ENCODE measurements at regions not wholly inside any gene's neighbourhood (a gene's known extent, or its start where the extent isn't known, plus 50 kb on each side); places are given as distances from the start of the nearest gene placed in this dataset.

DNA sequence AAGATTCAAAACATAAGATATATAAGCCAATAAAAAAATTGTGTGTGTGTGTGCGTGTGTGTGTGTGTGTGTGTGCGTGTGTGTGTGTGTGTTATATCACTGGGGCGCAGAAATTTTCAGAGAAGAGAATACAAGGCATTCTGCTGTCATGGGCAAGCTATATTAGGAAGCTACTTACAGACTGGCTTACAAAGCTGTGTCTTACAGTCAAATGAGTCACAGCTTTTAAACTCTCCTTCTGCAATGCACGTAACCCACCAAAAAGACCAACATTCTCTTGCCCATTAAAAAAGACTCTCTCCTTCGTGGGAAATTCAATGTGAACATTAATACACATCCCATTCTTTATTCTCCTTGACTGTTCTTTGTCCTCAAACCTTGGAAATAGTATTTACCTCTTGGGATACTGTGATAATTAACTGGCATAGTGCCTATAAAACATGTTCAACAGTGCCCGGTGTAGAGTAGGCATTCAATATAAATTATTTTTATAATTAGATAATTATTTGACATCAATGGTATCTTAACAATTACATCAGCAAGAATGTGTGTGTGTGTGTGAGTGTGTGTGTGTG is 860.4 kb upstream of the SOX9 start:
- H3K27ac ChIP-seq (ENCODE audit: low read length), result no peak overlapping the region
- no peaks in the 10 kb centered on the region for H3F3A ChIP-seq (ENCODE audit: low read length, unreplicated experiment)
- 0 out of 2 replicates have a peak, but pooled peaks cover 4% of the 10 kb centered on the region for H3K9me3 ChIP-seq (ENCODE audit: low read length)
- peak; percentile 45 for ATAC-seq
- H3K9me2 ChIP-seq (replicated peaks; ENCODE audit: low read length), result 0 out of 2 replicates have a peak, but pooled peaks cover 4% of the 10 kb centered on the region
- POLR2A ChIA-PET (ENCODE audit: unreplicated experiment), result interaction anchor here (0.7 kb wide), 1 partner anchor 153 kb away, joined by 5 read pairs; no protein-coding TSS in a partner anchor
- BruUV-seq (replicated peaks), result no TSS peak
- H3K4me3 ChIP-seq (ENCODE audit: low read length), result no peak overlapping the region
- H3K27me3 ChIP-seq (ENCODE audit: low read length), result no peaks in the 10 kb centered on the region
- DNase-seq, result peak; percentile 33
- H3K4me1 ChIP-seq (ENCODE audit: insufficient read depth, low read length), result no peaks in the 10 kb centered on the region
- no peak overlapping the region for H2AFZ ChIP-seq (ENCODE audit: low read length)
- no peaks in the 10 kb centered on the region for H4K20me1 ChIP-seq (ENCODE audit: low read length)
- no peaks in the 10 kb centered on the region for H3K36me3 ChIP-seq (ENCODE audit: low read depth, low read length)
- intact Hi-C loops (cut with micrococcal nuclease), result no loop called here
- no peaks in the 10 kb centered on the region for H3K79me2 ChIP-seq (ENCODE audit: low read length)
- TF ChIP-seq EZH2 (IDR thresholded peaks at IDR 0.05; ENCODE audit: low read length, unreplicated experiment) (no peak), EZH2phosphoT487 (IDR thresholded peaks at IDR 0.05; ENCODE audit: borderline replicate concordance, low read length) (no peak)
- TF ChIP-seq, protein P1, sequence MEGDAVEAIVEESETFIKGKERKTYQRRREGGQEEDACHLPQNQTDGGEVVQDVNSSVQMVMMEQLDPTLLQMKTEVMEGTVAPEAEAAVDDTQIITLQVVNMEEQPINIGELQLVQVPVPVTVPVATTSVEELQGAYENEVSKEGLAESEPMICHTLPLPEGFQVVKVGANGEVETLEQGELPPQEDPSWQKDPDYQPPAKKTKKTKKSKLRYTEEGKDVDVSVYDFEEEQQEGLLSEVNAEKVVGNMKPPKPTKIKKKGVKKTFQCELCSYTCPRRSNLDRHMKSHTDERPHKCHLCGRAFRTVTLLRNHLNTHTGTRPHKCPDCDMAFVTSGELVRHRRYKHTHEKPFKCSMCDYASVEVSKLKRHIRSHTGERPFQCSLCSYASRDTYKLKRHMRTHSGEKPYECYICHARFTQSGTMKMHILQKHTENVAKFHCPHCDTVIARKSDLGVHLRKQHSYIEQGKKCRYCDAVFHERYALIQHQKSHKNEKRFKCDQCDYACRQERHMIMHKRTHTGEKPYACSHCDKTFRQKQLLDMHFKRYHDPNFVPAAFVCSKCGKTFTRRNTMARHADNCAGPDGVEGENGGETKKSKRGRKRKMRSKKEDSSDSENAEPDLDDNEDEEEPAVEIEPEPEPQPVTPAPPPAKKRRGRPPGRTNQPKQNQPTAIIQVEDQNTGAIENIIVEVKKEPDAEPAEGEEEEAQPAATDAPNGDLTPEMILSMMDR (conservative IDR thresholded peaks at IDR 0.05; ENCODE audit: low read depth, low read length), result no peak
- no peak overlapping the region for H3K9ac ChIP-seq (ENCODE audit: low read length)
- CTCF ChIA-PET, result interaction anchor here (0.6 to 0.7 kb wide), 3 partner anchors 449 to 966 kb away, joined by 3 to 7 read pairs (median 3); no protein-coding TSS in a partner anchor
- no peak overlapping the region for H3K4me2 ChIP-seq (ENCODE audit: low read length)

DNA sequence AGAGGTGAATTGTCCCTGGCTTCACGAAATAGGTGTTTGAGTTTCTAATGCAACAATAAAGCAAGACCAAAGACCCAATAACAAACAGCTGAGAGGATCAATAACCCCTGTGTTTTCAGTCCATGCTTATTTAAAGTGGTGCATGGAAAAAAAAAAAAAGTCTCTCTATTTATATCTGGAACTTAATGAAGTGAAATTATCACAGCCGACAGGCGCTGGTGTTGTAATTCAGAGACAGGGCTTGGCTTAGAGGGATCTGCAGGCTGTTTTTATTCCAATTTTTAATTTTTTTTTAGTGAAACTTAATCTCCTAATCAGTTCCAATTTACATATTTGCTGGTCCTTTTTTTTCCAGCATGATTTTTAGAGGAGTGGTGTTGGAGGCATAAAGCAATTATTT is 858.2 kb upstream of the SOX9 start:
- H3K36me3 ChIP-seq (ENCODE audit: low read depth, low read length), result no peaks in the 10 kb centered on the region
- ChIA-PET POLR2A (ENCODE audit: unreplicated experiment) (no interaction called here), CTCF (no interaction called here)
- H3K9me3 ChIP-seq (ENCODE audit: low read length), result peaks cover 15% of the 10 kb centered on the region; the same call in 1 of the 2 replicates
- H3K9me2 ChIP-seq (replicated peaks; ENCODE audit: low read length), result 0 out of 2 replicates have a peak, but pooled peaks cover 4% of the 10 kb centered on the region
- DNase-seq (no peak), ATAC-seq (no peak)
- H3K27me3 ChIP-seq (ENCODE audit: low read length), result no peaks in the 10 kb centered on the region
- intact Hi-C loops (cut with micrococcal nuclease), result no loop called here
- H3K4me2 ChIP-seq (ENCODE audit: low read length), result no peak overlapping the region
- no peaks in the 10 kb centered on the region for H3F3A ChIP-seq (ENCODE audit: low read length, unreplicated experiment)
- H3K79me2 ChIP-seq (ENCODE audit: low read length), result no peaks in the 10 kb centered on the region
- H4K20me1 ChIP-seq (ENCODE audit: low read length), result no peaks in the 10 kb centered on the region
- H3K4me1 ChIP-seq (ENCODE audit: insufficient read depth, low read length), result no peaks in the 10 kb centered on the region
- no peak overlapping the region for H3K27ac ChIP-seq (ENCODE audit: low read length)
- H3K4me3 ChIP-seq (ENCODE audit: low read length), result no peak overlapping the region
- BruUV-seq (replicated peaks), result no TSS peak
- no peak overlapping the region for H2AFZ ChIP-seq (ENCODE audit: low read length)
- TF ChIP-seq, protein P1 (conservative IDR thresholded peaks at IDR 0.05; ENCODE audit: low read depth, low read length), result no peak
- TF ChIP-seq EZH2 (IDR thresholded peaks at IDR 0.05; ENCODE audit: low read length, unreplicated experiment) (no peak), EZH2phosphoT487 (IDR thresholded peaks at IDR 0.05; ENCODE audit: borderline replicate concordance, low read length) (no peak)
- H3K9ac ChIP-seq (ENCODE audit: low read length), result no peak overlapping the region

DNA sequence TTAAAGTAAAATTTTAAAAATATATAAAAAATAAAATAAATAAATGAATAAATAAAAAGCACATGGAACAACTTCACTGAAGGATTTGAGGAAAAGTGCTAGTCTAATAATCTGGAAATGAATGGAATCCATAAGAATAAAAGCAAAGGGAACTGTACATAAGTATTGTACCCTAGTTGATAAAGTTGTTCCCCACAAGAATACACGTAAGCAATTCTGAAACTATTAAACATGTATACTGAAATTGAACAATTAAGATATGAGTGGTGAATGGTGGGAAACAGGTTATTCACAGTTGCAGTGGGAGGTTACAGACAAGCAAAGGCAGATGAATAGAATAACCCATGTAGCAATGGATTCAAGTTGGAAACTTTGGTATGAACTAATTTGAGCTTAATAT is 853.2 kb upstream of the SOX9 start:
- TF ChIP-seq, protein P1 (conservative IDR thresholded peaks at IDR 0.05; ENCODE audit: low read depth, low read length), result no peak
- TF ChIP-seq EZH2 (IDR thresholded peaks at IDR 0.05; ENCODE audit: low read length, unreplicated experiment) (no peak), EZH2phosphoT487 (IDR thresholded peaks at IDR 0.05; ENCODE audit: borderline replicate concordance, low read length) (no peak)
- H3K9me2 ChIP-seq (replicated peaks; ENCODE audit: low read length), result 0 out of 2 replicates have a peak, but pooled peaks cover 4% of the 10 kb centered on the region
- ChIA-PET CTCF (no interaction called here), POLR2A (ENCODE audit: unreplicated experiment) (no interaction called here)
- no peaks in the 10 kb centered on the region for H3K36me3 ChIP-seq (ENCODE audit: low read depth, low read length)
- ATAC-seq, result no peak
- no peaks in the 10 kb centered on the region for H3F3A ChIP-seq (ENCODE audit: low read length, unreplicated experiment)
- DNase-seq, result no peak
- peaks cover 15% of the 10 kb centered on the region; the same call in 1 of the 2 replicates for H3K9me3 ChIP-seq (ENCODE audit: low read length)
- no peaks in the 10 kb centered on the region for H3K27me3 ChIP-seq (ENCODE audit: low read length)
- no peak overlapping the region for H3K4me2 ChIP-seq (ENCODE audit: low read length)
- H3K9ac ChIP-seq (ENCODE audit: low read length), result no peak overlapping the region
- intact Hi-C loops (cut with micrococcal nuclease), result no loop called here
- H4K20me1 ChIP-seq (ENCODE audit: low read length), result no peaks in the 10 kb centered on the region
- no peaks in the 10 kb centered on the region for H3K79me2 ChIP-seq (ENCODE audit: low read length)
- H2AFZ ChIP-seq (ENCODE audit: low read length), result no peak overlapping the region
- no peaks in the 10 kb centered on the region for H3K4me1 ChIP-seq (ENCODE audit: insufficient read depth, low read length)
- H3K4me3 ChIP-seq (ENCODE audit: low read length), result no peak overlapping the region
- H3K27ac ChIP-seq (ENCODE audit: low read length), result no peak overlapping the region
- BruUV-seq (replicated peaks), result no TSS peak
